ENCODE measurements at regions not wholly inside any gene's neighbourhood (a gene's known extent, or its start where the extent isn't known, plus 50 kb on each side); places are given as distances from the start of the nearest gene placed in this dataset.

GRCh38 chr18:30754846-30755245 is 287.7 kb downstream of the DSC3 start:
- ChIA-PET CTCF (no interaction called here), POLR2A (ENCODE audit: low non-redundant PET) (no interaction called here)
- DNase-seq (ENCODE audit: low spot score): no peak
- Histone ChIP-seq H3K9me3 (ENCODE audit: low read depth, low read length, poor library complexity, severe bottlenecking) (peaks cover 27% of the 10 kb centered on the region), H3K27ac (ENCODE audit: low read depth, low read length, poor library complexity, severe bottlenecking) (no peak overlapping the region), H3K4me1 (ENCODE audit: insufficient read depth, low read length, poor library complexity, severe bottlenecking) (no peaks in the 10 kb centered on the region), H3K4me3 (ENCODE audit: low read depth, low read length, poor library complexity, severe bottlenecking) (no peak overlapping the region), H3K36me3 (ENCODE audit: insufficient read depth, low read length, poor library complexity, severe bottlenecking) (no peaks in the 10 kb centered on the region), H3K27me3 (replicated peaks; ENCODE audit: insufficient read depth, low read depth, low read length, poor library complexity) (no peaks in the 10 kb centered on the region)
- BruUV-seq (replicated peaks): no TSS peak
- TF ChIP-seq, protein P1, sequence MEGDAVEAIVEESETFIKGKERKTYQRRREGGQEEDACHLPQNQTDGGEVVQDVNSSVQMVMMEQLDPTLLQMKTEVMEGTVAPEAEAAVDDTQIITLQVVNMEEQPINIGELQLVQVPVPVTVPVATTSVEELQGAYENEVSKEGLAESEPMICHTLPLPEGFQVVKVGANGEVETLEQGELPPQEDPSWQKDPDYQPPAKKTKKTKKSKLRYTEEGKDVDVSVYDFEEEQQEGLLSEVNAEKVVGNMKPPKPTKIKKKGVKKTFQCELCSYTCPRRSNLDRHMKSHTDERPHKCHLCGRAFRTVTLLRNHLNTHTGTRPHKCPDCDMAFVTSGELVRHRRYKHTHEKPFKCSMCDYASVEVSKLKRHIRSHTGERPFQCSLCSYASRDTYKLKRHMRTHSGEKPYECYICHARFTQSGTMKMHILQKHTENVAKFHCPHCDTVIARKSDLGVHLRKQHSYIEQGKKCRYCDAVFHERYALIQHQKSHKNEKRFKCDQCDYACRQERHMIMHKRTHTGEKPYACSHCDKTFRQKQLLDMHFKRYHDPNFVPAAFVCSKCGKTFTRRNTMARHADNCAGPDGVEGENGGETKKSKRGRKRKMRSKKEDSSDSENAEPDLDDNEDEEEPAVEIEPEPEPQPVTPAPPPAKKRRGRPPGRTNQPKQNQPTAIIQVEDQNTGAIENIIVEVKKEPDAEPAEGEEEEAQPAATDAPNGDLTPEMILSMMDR (conservative IDR thresholded peaks at IDR 0.05; ENCODE audit: low read depth, low read length): no peak
- TF ChIP-seq EZH2 (IDR thresholded peaks at IDR 0.05; ENCODE audit: borderline replicate concordance, low read depth, low read length, poor library complexity, severe bottlenecking): no peak
- intact Hi-C loops (cut with micrococcal nuclease; ENCODE audit: unreplicated experiment): no loop called here

DNA sequence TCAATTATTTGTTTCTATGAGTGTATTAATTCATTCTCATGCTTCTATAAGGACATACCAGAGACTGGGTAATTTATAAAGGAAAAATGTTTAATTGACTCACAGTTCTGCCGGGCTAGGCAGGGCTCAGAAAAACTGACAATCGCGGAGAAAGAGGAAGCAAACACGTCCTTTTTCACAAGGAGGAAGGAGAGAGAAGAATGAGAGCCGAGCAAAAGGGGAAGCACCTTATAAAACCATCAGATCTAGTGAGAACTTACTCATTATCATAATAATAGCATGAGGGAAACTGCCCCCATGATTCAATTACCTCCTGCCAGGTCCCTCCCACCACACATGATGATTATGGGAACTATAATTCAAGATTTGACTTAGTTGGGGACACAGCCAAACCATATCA is 294.0 kb downstream of the DSC3 start:
- H3K9me3 ChIP-seq (ENCODE audit: low read depth, low read length, poor library complexity, severe bottlenecking): peaks cover 34% of the 10 kb centered on the region
- ChIA-PET POLR2A (ENCODE audit: low non-redundant PET) (no interaction called here), CTCF (no interaction called here)
- H3K4me3 ChIP-seq (ENCODE audit: low read depth, low read length, poor library complexity, severe bottlenecking): no peak overlapping the region
- H3K27me3 ChIP-seq (replicated peaks; ENCODE audit: insufficient read depth, low read depth, low read length, poor library complexity): no peaks in the 10 kb centered on the region
- no peak for TF ChIP-seq EZH2 (IDR thresholded peaks at IDR 0.05; ENCODE audit: borderline replicate concordance, low read depth, low read length, poor library complexity, severe bottlenecking)
- TF ChIP-seq, protein P1 (conservative IDR thresholded peaks at IDR 0.05; ENCODE audit: low read depth, low read length): no peak
- H3K4me1 ChIP-seq (ENCODE audit: insufficient read depth, low read length, poor library complexity, severe bottlenecking): no peaks in the 10 kb centered on the region
- H3K36me3 ChIP-seq (ENCODE audit: insufficient read depth, low read length, poor library complexity, severe bottlenecking): no peaks in the 10 kb centered on the region
- intact Hi-C loops (cut with micrococcal nuclease; ENCODE audit: unreplicated experiment): no loop called here
- no TSS peak for BruUV-seq (replicated peaks)
- no peak overlapping the region for H3K27ac ChIP-seq (ENCODE audit: low read depth, low read length, poor library complexity, severe bottlenecking)
- no peak for DNase-seq (ENCODE audit: low spot score)

DNA sequence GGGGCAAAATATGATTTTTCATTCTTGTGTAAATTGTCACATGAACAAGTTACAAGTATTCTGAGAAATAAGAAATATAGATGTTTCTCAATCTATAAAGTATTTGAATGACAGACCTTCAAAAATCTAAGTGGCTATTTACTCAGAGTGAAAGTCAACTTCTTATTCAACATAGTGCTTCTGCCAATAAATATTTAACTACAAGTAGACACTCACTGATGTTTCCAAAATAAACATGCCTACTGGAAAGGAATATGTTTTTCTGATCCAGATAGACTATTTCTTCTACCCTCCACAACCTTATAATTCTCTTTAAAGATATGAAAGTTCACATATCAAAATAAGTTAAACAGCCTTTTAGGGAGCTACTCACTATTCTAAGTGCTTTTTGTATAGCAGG is 296.3 kb downstream of the DSC3 start:
- no peaks in the 10 kb centered on the region for H3K27me3 ChIP-seq (replicated peaks; ENCODE audit: insufficient read depth, low read depth, low read length, poor library complexity)
- H3K9me3 ChIP-seq (ENCODE audit: low read depth, low read length, poor library complexity, severe bottlenecking): peaks cover 23% of the 10 kb centered on the region
- H3K36me3 ChIP-seq (ENCODE audit: insufficient read depth, low read length, poor library complexity, severe bottlenecking): no peaks in the 10 kb centered on the region
- CTCF ChIA-PET: no interaction called here
- no peaks in the 10 kb centered on the region for H3K4me1 ChIP-seq (ENCODE audit: insufficient read depth, low read length, poor library complexity, severe bottlenecking)
- H3K27ac ChIP-seq (ENCODE audit: low read depth, low read length, poor library complexity, severe bottlenecking): no peak overlapping the region
- intact Hi-C loops (cut with micrococcal nuclease; ENCODE audit: unreplicated experiment): no loop called here
- H3K4me3 ChIP-seq (ENCODE audit: low read depth, low read length, poor library complexity, severe bottlenecking): no peak overlapping the region
- DNase-seq (ENCODE audit: low spot score): no peak
- BruUV-seq (replicated peaks): no TSS peak
- TF ChIP-seq EZH2 (IDR thresholded peaks at IDR 0.05; ENCODE audit: borderline replicate concordance, low read depth, low read length, poor library complexity, severe bottlenecking): no peak
- TF ChIP-seq, protein P1 (conservative IDR thresholded peaks at IDR 0.05; ENCODE audit: low read depth, low read length): no peak
- POLR2A ChIA-PET (ENCODE audit: low non-redundant PET): no interaction called here

All from A673 (cell line).